K562 (cell line): ENCODE measurements at regions not wholly inside any gene's neighbourhood (a gene's known extent, or its start where the extent isn't known, plus 50 kb on each side); places are given as distances from the start of the nearest gene placed in this dataset.

Experiments
- HNRNPK ChIP-seq: fragments of 200-400 bp; formaldehyde crosslinking; IDR thresholded peaks from one replicate; pipeline ENCODE4 v1.6.1; 2018; ENCODE audit warnings: mild to moderate bottlenecking, low read depth, low read length; ENCODE audit not compliant: poor library complexity, severe bottlenecking
- MCM5 ChIP-seq: fragments of 450-650 bp; IDR thresholded peaks from 2 replicates; pipeline ENCODE4 v1.6.1; 2016; ENCODE audit warnings: low read depth
- NFRKB ChIP-seq: fragments of 450-650 bp; IDR thresholded peaks from 2 replicates; pipeline ENCODE4 v1.6.1; 2016; ENCODE audit warnings: low read depth
- RFX5 ChIP-seq: IDR thresholded peaks from 2 replicates; pipeline ENCODE4 v1.6.1; 2011; ENCODE audit warnings: low read depth, mild to moderate bottlenecking, improper control_type of control experiment, low read length

DNA sequence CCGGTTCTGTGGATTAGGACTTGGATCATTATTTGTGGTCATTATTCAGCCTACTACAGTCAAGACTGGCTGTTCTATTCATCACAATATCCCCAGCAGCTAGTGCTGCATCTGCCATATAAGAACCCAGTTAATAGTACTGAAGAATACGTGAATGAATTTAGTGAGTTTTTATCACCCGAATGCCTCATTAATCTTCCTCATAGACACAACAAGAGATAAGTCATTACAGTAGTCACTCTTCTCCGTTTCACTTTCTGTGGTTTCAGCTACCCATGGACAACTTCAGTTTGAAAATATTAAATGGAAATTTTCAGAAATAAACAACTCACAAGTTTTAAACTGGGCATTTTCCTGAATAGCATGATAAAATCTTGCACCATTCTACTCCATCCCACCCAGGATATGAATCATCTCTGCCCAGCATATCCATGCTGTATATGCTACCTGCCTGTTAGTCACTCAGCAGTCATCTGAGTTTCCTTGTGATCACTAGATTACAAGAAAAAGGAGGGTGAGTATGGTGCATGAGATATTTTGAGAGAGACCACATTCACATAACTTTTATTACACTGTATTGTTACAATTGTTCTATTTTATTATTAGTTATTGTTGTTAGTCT, 363.7 kb upstream of the CHAC2 start:
- TF ChIP-seq MCM5, result no peak
- no peak for TF ChIP-seq HNRNPK
- no peak for TF ChIP-seq NFRKB
- TF ChIP-seq RFX5, result no peak
